Epithelial cell of prostate (primary cell): ENCODE measurements at regions not wholly inside any gene's neighbourhood (a gene's known extent, or its start where the extent isn't known, plus 50 kb on each side); places are given as distances from the start of the nearest gene placed in this dataset.
"Not testable (repeated sequence)": the region's sequence is repeated elsewhere in the genome, so short reads cannot be mapped to it uniquely, and the experiment has no call there.

ENCODE experiments used
- DNase-seq: peaks from one replicate; pipeline ENCODE4 v3.0.0-alpha.2; 2011; ENCODE audit warnings: low read depth, low spot score
- H3K27ac ChIP-seq: fragments of 450-650 bp; 2 replicates; pipeline ENCODE4 v1.5.1; 2017; ENCODE audit warnings: mild to moderate bottlenecking

GRCh38 chr4:12633053-12633651 lies 851.0 kb downstream of the RAB28 start:
- peak; percentile 34 for DNase-seq
- no peak overlapping the region for H3K27ac ChIP-seq

- H3K27ac ChIP-seq, result no peak overlapping the region
These were observed 868.3 kb downstream of the RAB28 start for GRCh38 chr4:12615822-12616221.

GRCh38 chr4:12612876-12613275 lies 871.3 kb downstream of the RAB28 start:
- H3K27ac ChIP-seq, result no peak overlapping the region
- no peak for DNase-seq

More at GRCh38 chr4:12615822-12616221, 868.3 kb downstream of the RAB28 start:
- no peak for DNase-seq

DNA sequence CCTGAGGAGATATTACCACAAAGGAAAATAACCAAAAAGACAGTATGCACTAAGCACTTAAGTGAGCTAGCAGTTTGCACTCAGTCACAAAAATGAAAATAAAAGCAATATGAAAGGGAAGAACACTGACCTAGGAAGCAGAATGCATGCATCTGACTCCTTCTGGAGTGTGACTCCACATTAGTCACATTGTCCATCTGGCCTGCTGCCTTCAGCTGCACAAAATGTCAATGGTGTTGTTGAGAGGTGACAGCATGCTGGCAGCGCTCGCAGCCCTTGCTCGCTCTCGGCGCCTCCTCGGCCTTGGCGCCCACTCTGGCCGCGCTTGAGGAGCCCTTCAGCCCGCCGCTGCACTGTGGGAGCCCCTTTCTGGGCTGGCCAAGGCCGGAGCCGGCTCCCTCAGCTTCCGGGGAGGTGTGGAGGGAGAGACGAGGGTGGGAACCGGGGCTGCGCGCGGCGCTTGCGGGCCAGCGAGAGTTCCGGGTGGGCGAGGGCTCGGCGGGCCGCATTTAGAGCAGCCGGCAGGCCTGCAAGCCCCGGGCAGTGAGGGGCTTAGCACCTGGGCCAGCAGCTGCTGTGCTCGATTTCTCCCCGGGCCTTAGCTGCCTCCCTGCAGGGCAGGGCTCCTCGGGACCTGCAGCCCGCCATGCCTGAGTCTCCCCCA lies 874.8 kb downstream of the RAB28 start:
- DNase-seq, H3K27ac ChIP-seq: not testable (repeated sequence)

- no peak for DNase-seq
- H3K27ac ChIP-seq, result no peak overlapping the region
These were observed 888.2 kb downstream of the RAB28 start for GRCh38 chr4:12595986-12596385.

DNA sequence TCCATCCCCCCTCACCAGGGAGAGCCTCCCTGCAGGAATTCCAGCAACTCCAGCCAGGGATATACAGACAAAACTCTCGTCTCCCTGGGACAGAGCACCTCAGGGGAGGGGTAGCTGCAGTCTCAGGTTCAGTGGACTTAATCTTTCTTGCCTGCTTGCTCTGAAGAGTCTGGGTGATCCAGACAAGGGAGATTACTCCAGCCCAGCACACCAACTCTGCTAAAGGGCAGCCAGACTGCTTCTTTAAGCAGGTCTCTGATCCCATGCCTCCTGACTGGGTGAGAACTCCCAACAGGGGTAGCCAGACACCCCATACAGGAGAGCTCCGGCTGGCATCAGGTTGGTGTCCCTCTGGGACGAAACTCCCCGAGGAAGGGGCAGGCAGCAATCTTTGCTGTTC lies 888.7 kb downstream of the RAB28 start:
- no peak overlapping the region for H3K27ac ChIP-seq
- DNase-seq, result no peak

- no peak overlapping the region for H3K27ac ChIP-seq
- no peak for DNase-seq
These were observed 895.6 kb downstream of the RAB28 start for GRCh38 chr4:12588582-12588981.

DNA sequence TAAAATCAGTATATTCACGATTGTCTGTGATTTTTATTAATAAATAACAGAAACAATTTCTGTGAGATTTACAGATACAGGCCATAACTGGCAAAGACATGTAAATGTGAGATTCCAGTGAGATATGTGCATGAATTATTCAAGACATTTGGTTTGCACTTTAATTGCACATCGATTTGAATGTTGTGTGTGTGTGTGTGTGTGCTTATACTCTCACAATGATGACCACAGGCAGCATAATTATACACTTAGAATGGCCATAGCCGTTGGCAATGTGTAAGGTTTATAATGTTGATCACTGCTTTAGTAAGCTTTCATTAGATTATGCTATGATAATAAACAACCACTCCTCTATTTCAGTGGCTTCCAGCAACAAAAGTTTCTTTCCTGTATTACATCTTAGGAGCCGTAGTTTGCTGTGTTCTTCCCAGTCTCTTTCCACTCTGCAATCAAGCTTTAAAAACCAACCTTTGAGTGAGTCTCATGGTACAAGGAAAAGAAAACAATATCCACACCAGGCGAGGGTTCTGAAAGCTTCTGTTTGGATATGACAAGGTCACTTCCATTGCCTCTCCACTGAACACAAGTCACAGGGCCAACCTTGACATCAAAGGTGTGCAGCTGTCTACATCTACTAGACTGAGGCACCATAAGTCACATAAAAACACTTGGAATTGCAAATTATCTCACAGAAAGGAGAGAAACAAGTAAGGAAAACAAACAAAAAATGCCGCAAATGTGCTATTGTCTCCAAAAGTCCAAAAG lies 897.7 kb downstream of the RAB28 start:
- H3K27ac ChIP-seq, result no peak overlapping the region
- no peak for DNase-seq

- no peak overlapping the region for H3K27ac ChIP-seq
- no peak for DNase-seq
These were observed 899.8 kb downstream of the RAB28 start for GRCh38 chr4:12584116-12584875.

GRCh38 chr4:12583275-12583674 lies 900.9 kb downstream of the RAB28 start:
- no peak for DNase-seq

DNA sequence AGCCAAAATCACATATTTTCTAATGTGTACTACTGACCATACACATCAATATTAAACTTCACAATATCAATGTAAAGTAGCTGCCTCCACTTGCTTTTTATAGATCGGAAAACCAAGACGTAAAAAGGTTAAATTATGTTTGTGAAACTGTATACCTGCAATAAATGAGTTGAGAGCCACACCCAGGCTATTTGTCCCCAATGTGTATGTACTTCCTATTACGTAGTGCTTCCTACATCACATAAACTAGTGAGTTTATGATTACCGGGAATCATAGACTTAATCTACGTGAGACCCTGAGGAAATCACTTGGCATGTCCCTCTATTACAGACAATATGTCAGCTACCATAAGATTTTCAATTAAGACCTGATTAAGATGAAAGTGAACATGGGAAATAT lies 903.4 kb downstream of the RAB28 start:
- H3K27ac ChIP-seq, result no peak overlapping the region
- DNase-seq, result no peak

More at GRCh38 chr4:12583275-12583674, 900.9 kb downstream of the RAB28 start:
- no peak overlapping the region for H3K27ac ChIP-seq

DNA sequence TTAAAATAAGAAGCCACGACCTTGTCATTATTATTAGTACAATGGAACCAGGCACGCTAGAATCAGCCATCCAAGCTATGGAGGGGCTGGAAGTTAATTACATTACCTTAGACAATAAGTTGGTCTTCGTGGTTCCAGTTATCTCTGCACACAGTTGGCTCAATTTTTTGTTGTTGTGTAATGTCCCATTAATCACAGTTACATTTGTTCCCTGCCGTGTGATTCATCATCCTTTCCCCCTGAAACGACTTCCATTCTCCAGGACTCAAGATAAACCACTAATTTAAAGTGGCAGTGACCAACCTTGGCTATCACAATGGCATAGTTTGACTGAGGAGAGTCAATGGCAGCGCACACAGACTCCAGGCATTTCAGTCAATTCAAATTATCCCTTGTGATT lies 905.0 kb downstream of the RAB28 start:
- DNase-seq, result no peak
- no peak overlapping the region for H3K27ac ChIP-seq

GRCh38 chr4:12576409-12576808 lies 907.7 kb downstream of the RAB28 start:
- DNase-seq, result no peak
- H3K27ac ChIP-seq, result no peak overlapping the region

- DNase-seq, result no peak
- H3K27ac ChIP-seq, result no peak overlapping the region
These were observed 910.4 kb downstream of the RAB28 start for GRCh38 chr4:12573716-12574115.

DNA sequence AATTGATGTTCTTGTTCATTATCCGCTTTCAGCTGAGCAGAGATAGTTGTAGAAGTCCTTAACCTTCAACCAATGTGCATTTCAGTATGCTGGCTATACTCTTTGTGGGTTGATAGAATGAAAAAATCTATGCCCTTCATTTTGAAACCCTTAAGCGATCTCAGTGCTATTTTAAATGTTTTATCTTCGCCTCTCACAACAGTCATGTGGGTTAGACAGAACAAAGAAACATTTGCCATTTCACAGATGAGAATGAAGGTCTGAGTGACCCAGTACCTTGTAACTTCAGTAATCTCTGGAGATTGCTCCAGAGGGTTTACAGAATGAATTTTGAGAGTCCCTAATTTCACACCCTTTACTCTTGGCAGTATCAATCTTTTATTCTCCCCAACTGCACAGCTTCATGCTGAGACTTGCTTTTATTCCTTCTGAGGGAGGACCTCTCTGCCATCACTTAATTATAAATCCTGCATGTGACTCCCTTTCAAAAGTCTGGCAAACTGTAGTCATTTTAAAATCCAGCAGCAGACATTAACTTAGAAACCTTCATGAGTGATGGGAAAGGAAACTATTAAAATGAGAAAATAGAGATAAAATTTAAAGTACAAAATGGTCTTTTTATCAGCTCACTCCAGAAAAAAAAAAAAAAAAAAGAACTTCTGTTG lies 921.5 kb downstream of the RAB28 start:
- no peak for DNase-seq
- H3K27ac ChIP-seq, result no peak overlapping the region

DNA sequence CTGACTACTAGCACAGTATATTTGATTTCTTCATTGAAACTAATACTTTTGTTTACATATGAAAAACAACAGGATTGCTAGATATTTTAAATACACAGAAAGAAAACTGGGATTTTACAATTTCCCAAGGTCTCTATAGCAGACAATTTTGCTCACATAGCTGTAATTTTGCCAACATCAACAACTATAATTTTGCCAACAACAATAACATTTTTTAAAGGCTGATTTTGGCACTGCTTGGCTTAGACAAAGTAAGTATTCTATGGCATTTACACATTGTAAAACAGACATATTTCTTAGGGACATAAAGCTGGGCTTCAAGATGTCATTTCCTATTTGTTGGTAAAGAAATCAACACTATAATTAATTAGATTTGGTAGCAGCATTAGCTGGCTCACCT lies 922.1 kb downstream of the RAB28 start:
- H3K27ac ChIP-seq, result no peak overlapping the region
- DNase-seq, result no peak

- DNase-seq, result peak; percentile 31
- H3K27ac ChIP-seq, result no peak overlapping the region
These were observed 929.1 kb downstream of the RAB28 start for GRCh38 chr4:12555011-12555410.

DNA sequence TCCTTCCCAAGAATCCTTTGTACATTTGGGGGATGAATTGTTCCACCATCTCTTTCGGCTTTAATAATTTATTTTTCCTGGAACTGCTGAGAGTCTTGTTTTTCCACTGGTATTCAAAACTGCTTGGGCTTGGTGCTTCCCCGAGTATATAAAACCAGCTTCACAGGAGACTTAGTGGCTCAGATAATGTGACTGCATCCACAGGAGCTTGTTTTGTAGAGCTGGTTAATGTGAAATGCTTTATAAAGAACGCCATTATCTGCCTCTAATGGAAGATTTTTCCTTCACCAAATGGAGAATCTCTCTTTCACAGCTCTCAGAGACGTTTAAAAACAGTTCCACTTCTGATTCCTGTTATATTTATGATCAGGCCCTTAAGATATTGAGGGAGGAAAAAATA lies 935.5 kb downstream of the RAB28 start:
- no peak for DNase-seq
- no peak overlapping the region for H3K27ac ChIP-seq

GRCh38 chr4:12545812-12546211 lies 938.3 kb downstream of the RAB28 start:
- no peak for DNase-seq
- no peak overlapping the region for H3K27ac ChIP-seq

DNA sequence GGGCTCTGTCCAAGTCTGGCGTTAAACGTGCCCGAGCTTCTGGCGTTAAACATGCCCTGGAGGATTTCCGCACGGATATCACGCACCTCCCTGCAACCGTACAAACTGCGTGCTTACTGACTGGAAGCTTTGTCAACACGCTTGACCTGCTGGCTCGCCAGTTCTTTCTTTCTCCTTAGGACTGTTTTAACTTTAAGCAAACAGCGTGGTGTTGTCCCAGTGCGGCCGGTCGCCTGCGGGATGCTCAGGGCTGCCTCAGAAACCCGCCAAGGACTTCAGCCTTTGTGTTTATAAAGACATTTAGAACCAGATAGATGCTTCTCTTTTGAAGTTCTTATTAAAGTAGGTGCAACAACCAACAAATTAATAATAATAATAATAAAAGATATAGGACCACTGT lies 946.0 kb downstream of the RAB28 start:
- DNase-seq, result no peak
- no peak overlapping the region for H3K27ac ChIP-seq
